Lower leg skin (tissue), 4 donors: ENCODE measurements at regions not wholly inside any gene's neighbourhood (a gene's known extent, or its start where the extent isn't known, plus 50 kb on each side); places are given as distances from the start of the nearest gene placed in this dataset.

Experiments used
- DNase-seq, 2 donors: peaks; one replicate each; pipeline ENCODE4 v3.0.0-alpha.2; 2019; ENCODE audit warnings: low spot score in 2 of 2
- H3K4me3 ChIP-seq: fragments of 200-600 bp; sonication (generic); 2 replicates; pipeline ENCODE4 v1.5.1; 2017; ENCODE audit warnings: mild to moderate bottlenecking, low read depth; ENCODE audit not compliant: poor library complexity, severe bottlenecking
- POLR2A ChIP-seq, 2 donors: fragments of 450-650 bp; IDR thresholded peaks; one replicate each; pipeline ENCODE4 v1.6.1; 2016 to 2017; ENCODE audit warnings: antibody characterized with exemption in 2 of 2, mild to moderate bottlenecking in 1 of 2, moderate library complexity in 1 of 2
- WGBS, 2 donors: methylation state at CpG; one replicate each; pipeline ENCODE4 v1.1.5; 2018; 5-methylcytosine and 5-hydroxymethylcytosine counted together
- intact Hi-C: fragments of 100-400 bp; cut with DNase I; formaldehyde crosslinking; loops from one replicate; pipeline ENCODE4 v1.15.0; 2023; ENCODE audit warnings: low total_unique reads
- TF ChIP-seq, protein P1 (sequence below), 3 donors: fragments of 450-650 bp; IDR thresholded peaks; one replicate each; pipeline ENCODE4 v1.5.1; 2016; ENCODE audit warnings: antibody characterized with exemption in 3 of 3, mild to moderate bottlenecking in 3 of 3, moderate library complexity in 2 of 3

DNA sequence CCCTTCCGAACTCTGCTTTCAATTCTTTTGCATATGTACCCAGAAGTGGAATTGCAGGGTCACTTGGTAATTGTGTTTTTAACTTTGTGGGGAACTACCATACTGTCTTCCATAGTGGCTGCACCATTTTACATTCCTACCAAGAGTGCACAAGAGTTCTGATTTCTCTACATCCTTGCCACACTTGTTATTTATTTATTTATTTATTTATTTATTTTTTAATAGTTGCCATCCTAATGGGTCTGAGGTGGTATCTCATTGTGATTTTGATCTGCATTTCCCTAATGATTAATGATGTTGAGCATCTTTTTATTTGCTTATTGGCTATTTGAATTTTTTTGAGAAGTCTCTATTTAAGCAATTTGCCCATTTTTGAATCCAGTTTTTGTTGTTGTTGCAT is 422.4 kb downstream of the PTPRU start:
- no peak for TF ChIP-seq POLR2A (IDR thresholded peaks at IDR 0.05)
- TF ChIP-seq, protein P1, sequence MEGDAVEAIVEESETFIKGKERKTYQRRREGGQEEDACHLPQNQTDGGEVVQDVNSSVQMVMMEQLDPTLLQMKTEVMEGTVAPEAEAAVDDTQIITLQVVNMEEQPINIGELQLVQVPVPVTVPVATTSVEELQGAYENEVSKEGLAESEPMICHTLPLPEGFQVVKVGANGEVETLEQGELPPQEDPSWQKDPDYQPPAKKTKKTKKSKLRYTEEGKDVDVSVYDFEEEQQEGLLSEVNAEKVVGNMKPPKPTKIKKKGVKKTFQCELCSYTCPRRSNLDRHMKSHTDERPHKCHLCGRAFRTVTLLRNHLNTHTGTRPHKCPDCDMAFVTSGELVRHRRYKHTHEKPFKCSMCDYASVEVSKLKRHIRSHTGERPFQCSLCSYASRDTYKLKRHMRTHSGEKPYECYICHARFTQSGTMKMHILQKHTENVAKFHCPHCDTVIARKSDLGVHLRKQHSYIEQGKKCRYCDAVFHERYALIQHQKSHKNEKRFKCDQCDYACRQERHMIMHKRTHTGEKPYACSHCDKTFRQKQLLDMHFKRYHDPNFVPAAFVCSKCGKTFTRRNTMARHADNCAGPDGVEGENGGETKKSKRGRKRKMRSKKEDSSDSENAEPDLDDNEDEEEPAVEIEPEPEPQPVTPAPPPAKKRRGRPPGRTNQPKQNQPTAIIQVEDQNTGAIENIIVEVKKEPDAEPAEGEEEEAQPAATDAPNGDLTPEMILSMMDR (IDR thresholded peaks at IDR 0.05) = no peak
- intact Hi-C loops = no loop called here
- 83 to 86% methylated on average over 1 of the region's 1 CpG for WGBS, 2 donors

DNA sequence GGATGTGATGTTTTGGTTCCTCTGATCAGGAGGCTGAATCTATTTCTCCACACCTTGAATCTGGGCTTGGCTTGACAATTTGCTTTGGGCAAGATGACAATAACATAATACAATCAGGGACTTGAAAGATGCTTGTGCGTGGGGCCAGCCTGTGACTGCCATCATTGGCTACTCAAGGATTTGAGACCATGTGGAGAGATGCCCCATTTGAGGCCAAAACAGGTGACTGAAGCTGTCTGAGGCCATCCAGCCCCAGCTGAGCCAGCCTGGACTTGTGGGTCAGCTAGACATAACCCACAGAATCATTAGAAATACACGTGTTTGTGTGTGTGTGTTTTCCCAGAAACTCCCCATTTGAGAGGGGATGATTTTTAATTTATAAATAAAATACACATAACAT is 421.5 kb downstream of the PTPRU start:
- intact Hi-C loops = no loop called here
- peak in 1 of 2 donors; percentile 48 for DNase-seq
- 54 to 65% methylated on average over 2 of the region's 2 CpGs for WGBS, 2 donors
- TF ChIP-seq, protein P1 (IDR thresholded peaks at IDR 0.05) = no peak
- no peak for TF ChIP-seq POLR2A (IDR thresholded peaks at IDR 0.05)
- no peak overlapping the region for H3K4me3 ChIP-seq

More for the DNA sequence above, 422.4 kb downstream of the PTPRU start:
- no peak for DNase-seq
- no peak overlapping the region for H3K4me3 ChIP-seq

DNA sequence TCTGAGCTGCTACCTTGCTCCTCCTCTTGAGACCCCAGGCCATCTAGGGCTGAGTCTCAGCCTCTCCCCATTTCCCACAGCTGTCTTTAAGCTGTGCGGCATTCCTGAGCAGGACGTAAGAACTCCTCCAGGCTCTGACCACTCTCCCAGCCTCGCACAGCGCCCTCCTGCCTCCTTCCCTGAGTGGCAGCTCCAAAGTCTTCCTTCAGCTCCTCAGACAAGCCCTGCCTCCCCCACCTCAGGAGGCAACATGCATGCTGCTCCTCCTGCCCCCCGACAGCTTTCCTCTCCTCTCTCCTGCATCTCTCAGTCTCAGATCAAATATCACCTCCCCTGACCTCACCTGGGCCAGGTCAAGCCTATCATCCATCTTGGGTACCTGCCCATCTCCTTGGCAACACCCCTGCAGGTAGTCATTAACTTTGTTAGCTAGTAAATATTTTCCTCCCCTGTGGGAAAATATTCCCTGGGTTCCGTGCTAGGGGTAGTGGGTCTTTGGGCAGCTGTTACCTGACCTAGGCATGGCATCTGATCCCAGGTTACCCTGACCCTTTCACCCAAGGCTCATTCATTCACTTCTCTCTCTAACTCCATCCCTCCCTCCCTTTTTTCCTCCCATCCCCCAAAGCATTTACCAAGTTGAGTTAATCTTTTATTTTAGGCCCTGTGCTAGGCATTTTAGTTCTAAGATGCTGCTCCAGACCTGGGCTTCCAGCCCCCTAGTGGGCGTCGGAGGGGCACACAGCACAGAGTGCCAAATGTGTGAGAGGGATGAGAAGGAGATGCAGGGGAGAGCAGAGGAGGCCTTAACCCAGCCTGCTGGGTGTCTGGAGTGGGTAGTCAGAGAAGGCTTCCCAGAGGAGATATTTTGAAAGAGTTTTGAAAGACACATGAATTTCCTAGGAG is 419.9 kb downstream of the PTPRU start:
- TF ChIP-seq, protein P1 (IDR thresholded peaks at IDR 0.05) = no peak
- no peak for TF ChIP-seq POLR2A (IDR thresholded peaks at IDR 0.05)
- intact Hi-C loops = no loop called here
- WGBS, 2 donors = 27 to 28% methylated on average over 8 of the region's 8 CpGs
- no peak overlapping the region for H3K4me3 ChIP-seq
- DNase-seq = peak in 1 of 2 donors; percentile 52

DNA sequence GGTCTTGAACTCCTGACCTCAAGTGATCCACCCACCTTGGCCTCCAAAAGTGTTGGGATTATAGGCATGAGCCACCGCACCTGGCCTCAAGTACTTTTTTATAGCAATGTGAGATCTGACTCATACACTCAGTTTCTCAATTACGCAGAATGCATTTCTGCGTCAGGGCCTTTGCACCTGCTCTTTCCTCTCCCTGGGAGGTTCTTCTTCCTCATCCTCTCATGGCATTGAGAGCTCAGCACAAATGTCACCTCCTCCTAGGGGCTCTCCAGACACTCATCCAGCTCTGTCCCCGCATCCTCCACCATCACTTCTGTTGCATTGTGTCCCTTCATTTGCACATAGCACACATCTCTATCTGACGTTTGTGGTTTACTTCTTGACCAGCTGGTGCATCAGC is 418.8 kb downstream of the PTPRU start:
- DNase-seq = no peak
- H3K4me3 ChIP-seq = no peak overlapping the region
- intact Hi-C loops = no loop called here
- WGBS, 2 donors = 82 to 87% methylated on average over 5 of the region's 5 CpGs
- TF ChIP-seq, protein P1 (IDR thresholded peaks at IDR 0.05) = no peak
- TF ChIP-seq POLR2A (IDR thresholded peaks at IDR 0.05) = no peak

DNA sequence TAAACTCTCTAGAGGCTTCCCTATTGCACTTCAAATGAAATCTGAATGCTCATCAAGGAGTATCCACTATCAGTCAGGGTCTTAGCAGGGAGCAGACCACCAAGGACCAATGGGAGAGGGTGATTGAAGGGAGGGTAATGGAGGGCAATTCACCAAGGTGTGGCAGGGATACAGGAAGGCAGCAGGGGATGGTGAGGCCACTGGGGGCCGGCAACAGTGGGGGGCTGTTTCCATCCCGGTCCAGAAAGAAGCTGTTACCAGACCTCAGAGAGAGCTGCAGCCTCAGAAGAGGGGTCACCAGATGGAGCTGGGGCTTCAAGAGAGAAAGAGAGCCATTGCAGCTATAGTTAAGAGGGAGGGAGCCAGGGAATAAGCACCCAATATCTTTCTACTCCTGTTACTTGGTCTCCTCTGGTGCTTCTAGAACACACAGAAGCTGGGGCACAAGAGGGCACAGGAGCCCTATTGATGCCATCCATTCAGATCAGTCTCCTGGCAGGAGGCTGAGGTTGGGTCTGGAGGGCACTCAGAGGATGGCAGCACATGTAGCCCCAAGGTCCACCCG is 417.6 kb downstream of the PTPRU start:
- TF ChIP-seq, protein P1 (IDR thresholded peaks at IDR 0.05) = no peak
- TF ChIP-seq POLR2A (IDR thresholded peaks at IDR 0.05) = no peak
- intact Hi-C loops = no loop called here
- 77% methylated on average over 3 of the region's 3 CpGs for WGBS, 2 donors
- peak in 1 of 2 donors; percentile 45 for DNase-seq
- no peak overlapping the region for H3K4me3 ChIP-seq
